HepG2 (cell line): ENCODE measurements at regions not wholly inside any gene's neighbourhood (a gene's known extent, or its start where the extent isn't known, plus 50 kb on each side); places are given as distances from the start of the nearest gene placed in this dataset.

ENCODE experiments used
- CBFB ChIP-seq: sonication (generic); formaldehyde crosslinking; IDR thresholded peaks from 2 replicates; pipeline ENCODE4 v1.4.0; 2020; ENCODE audit warnings: missing genetic modification reagents
- CREB3 ChIP-seq: sonication (generic); formaldehyde crosslinking; IDR thresholded peaks from 2 replicates; pipeline ENCODE4 v1.5.0; 2020; ENCODE audit warnings: missing genetic modification reagents
- HOXA5 ChIP-seq: sonication (generic); formaldehyde crosslinking; IDR thresholded peaks from 2 replicates; pipeline ENCODE4 v1.4.0; 2020; ENCODE audit warnings: missing genetic modification reagents
- NFYC ChIP-seq: IDR thresholded peaks from 2 replicates; pipeline ENCODE4 v1.6.1; 2016; ENCODE audit warnings: missing genetic modification reagents, missing compliant biosample characterization
- SMC3 ChIP-seq: IDR thresholded peaks from 2 replicates; pipeline ENCODE4 v1.6.1; 2011; ENCODE audit warnings: low read length, improper control_type of control experiment
- TFDP1 ChIP-seq: IDR thresholded peaks from 2 replicates; pipeline ENCODE4 v1.6.1; 2016; ENCODE audit warnings: missing compliant biosample characterization, missing genetic modification reagents, borderline replicate concordance
- USF2 ChIP-seq, 2 experiments: sonication (generic) in 1 of 2; formaldehyde crosslinking in 1 of 2; IDR thresholded peaks; 2 replicates each; pipeline versions ENCODE4 v1.5.1 to v1.6.1; 2011 to 2020; ENCODE audit warnings: borderline replicate concordance in 1 of 2, low read depth in 1 of 2, low read length in 1 of 2, mild to moderate bottlenecking in 1 of 2, missing genetic modification reagents in 1 of 2, moderate library complexity in 1 of 2
- YY1 ChIP-seq: IDR thresholded peaks from 2 replicates; pipeline ENCODE4 v1.6.1; 2011; ENCODE audit warnings: low read length, low read depth, moderate library complexity, mild to moderate bottlenecking; ENCODE audit not compliant: insufficient read depth, insufficient replicate concordance
- ZFP62 ChIP-seq: sonication (generic); formaldehyde crosslinking; IDR thresholded peaks from 2 replicates; pipeline ENCODE4 v1.4.0; 2020; ENCODE audit warnings: missing genetic modification reagents
- ZNF276 ChIP-seq: sonication (generic); formaldehyde crosslinking; IDR thresholded peaks from 2 replicates; pipeline ENCODE4 v1.4.0; 2020; ENCODE audit warnings: mild to moderate bottlenecking, low read depth, missing genetic modification reagents
- ZNF383 ChIP-seq: sonication (generic); formaldehyde crosslinking; IDR thresholded peaks from 2 replicates; pipeline ENCODE4 v1.4.0; 2020; ENCODE audit warnings: missing genetic modification reagents, mild to moderate bottlenecking, borderline replicate concordance
- ZNF670 ChIP-seq: sonication (generic); formaldehyde crosslinking; IDR thresholded peaks from 2 replicates; pipeline ENCODE4 v1.8.0; 2022; ENCODE audit warnings: mild to moderate bottlenecking, missing genetic modification reagents, borderline replicate concordance
- ZNF75D ChIP-seq: sonication (generic); formaldehyde crosslinking; IDR thresholded peaks from 2 replicates; pipeline ENCODE4 v1.8.1; 2023; ENCODE audit warnings: missing genetic modification reagents, mild to moderate bottlenecking, borderline replicate concordance
- ZNF768 ChIP-seq: sonication (generic); formaldehyde crosslinking; IDR thresholded peaks from 2 replicates; pipeline ENCODE4 v1.4.0; 2020; ENCODE audit warnings: missing genetic modification reagents
- ZNF781 ChIP-seq: sonication (generic); formaldehyde crosslinking; IDR thresholded peaks from 2 replicates; pipeline ENCODE4 v1.5.1; 2020; ENCODE audit warnings: borderline replicate concordance, mild to moderate bottlenecking, missing genetic modification reagents; ENCODE audit errors: not compliant biosample characterization
- ZNF841 ChIP-seq: sonication (generic); formaldehyde crosslinking; IDR thresholded peaks from 2 replicates; pipeline ENCODE4 v1.8.1; 2023; ENCODE audit warnings: missing genetic modification reagents, borderline replicate concordance
- ZSCAN9 ChIP-seq: IDR thresholded peaks from 2 replicates; pipeline ENCODE4 v1.6.1; 2016; ENCODE audit warnings: borderline replicate concordance

GRCh38 chr9:88076286-88077070 lies 61.8 kb downstream of the SPATA31C2 start (continued):
- TF ChIP-seq CREB3 (CRISPR knock-in tag) (no peak), CBFB (CRISPR knock-in tag) (no peak), SMC3 (no peak), NFYC (CRISPR knock-in tag) (no peak), ZNF841 (CRISPR knock-in tag) (no peak), ZNF383 (CRISPR knock-in tag) (no peak), ZNF768 (CRISPR knock-in tag) (peak; percentile 43; the same call in 1 of the 2 replicates), ZNF75D (no peak), USF2 (IDR thresholded peaks at IDR 0.05; ENCODE audit: low read depth, low read length) (no peak), USF2 (CRISPR knock-in tag; IDR thresholded peaks at IDR 0.05; ENCODE audit: borderline replicate concordance) (no peak), ZFP62 (CRISPR knock-in tag) (no peak), ZNF276 (CRISPR knock-in tag) (no peak), ZNF781 (no peak), YY1 (no peak), ZNF670 (CRISPR knock-in tag) (no peak), HOXA5 (no peak), ZSCAN9 (CRISPR knock-in tag) (no peak), TFDP1 (CRISPR knock-in tag) (peak; percentile 11; the same call in 1 of the 2 replicates)
